ENCODE measurements at regions not wholly inside any gene's neighbourhood (a gene's known extent, or its start where the extent isn't known, plus 50 kb on each side); places are given as distances from the start of the nearest gene placed in this dataset.
"Not testable (repeated sequence)": the region's sequence is repeated elsewhere in the genome, so short reads cannot be mapped to it uniquely, and the experiment has no call there.

DNA sequence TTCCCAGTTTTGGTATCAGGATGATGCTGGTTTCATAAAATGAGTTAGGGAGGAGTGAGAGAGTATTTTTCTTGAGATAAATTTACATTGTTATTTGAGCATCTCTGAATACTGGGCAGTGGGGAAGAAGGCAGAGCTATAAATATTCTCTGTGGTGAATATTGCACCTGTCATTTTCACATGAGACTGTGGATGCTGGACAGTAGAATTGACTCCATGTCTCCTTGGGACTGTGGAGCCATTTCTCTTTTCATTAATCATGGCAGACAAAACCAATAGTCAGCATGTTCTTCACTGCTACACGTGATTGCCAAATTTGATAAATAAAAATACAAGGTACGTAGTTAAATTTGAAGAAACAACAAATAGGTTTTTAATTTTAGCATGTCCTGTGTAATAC, 81.2 kb upstream of the PHACTR1 start:
- Mint-ChIP-seq H3K4me1 (no peaks in the 10 kb centered on the region), H3K4me3 (no peak overlapping the region), H3K27ac (no peak overlapping the region), H3K9me3 (peaks cover 13% of the 10 kb centered on the region), H3K27me3 (ENCODE audit: low read depth, poor library complexity) (peaks cover 10% of the 10 kb centered on the region), H3K36me3 (ENCODE audit: low read depth) (no peaks in the 10 kb centered on the region)
- DNase-seq: no peak
- TF ChIP-seq, protein P1, sequence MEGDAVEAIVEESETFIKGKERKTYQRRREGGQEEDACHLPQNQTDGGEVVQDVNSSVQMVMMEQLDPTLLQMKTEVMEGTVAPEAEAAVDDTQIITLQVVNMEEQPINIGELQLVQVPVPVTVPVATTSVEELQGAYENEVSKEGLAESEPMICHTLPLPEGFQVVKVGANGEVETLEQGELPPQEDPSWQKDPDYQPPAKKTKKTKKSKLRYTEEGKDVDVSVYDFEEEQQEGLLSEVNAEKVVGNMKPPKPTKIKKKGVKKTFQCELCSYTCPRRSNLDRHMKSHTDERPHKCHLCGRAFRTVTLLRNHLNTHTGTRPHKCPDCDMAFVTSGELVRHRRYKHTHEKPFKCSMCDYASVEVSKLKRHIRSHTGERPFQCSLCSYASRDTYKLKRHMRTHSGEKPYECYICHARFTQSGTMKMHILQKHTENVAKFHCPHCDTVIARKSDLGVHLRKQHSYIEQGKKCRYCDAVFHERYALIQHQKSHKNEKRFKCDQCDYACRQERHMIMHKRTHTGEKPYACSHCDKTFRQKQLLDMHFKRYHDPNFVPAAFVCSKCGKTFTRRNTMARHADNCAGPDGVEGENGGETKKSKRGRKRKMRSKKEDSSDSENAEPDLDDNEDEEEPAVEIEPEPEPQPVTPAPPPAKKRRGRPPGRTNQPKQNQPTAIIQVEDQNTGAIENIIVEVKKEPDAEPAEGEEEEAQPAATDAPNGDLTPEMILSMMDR (IDR thresholded peaks at IDR 0.05): no peak

DNA sequence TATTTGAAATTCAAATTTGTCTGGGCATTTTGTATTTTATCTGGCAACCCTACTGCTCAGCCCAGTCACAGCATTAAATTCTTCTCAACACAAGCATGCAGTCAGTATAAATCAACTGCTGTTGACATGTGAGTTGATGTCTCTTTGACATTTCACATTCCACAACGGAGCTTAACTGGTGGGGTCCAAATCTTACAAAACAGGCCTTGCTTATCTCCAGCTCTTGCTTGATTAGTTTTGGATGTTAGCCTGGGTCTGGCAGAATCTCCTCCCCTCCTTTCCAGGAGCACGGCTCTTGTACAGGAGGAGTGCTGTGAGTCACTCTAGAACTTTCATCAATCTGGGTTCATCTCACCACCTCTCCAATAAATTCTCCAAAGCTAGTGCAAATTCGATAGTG, 80.8 kb upstream of the PHACTR1 start:
- TF ChIP-seq, protein P1 (IDR thresholded peaks at IDR 0.05): no peak
- Mint-ChIP-seq H3K27ac (no peak overlapping the region), H3K27me3 (ENCODE audit: low read depth, poor library complexity) (peaks cover 10% of the 10 kb centered on the region), H3K4me3 (no peak overlapping the region), H3K4me1 (no peaks in the 10 kb centered on the region), H3K36me3 (ENCODE audit: low read depth) (no peaks in the 10 kb centered on the region), H3K9me3 (peaks cover 17% of the 10 kb centered on the region)
- DNase-seq: no peak

DNA sequence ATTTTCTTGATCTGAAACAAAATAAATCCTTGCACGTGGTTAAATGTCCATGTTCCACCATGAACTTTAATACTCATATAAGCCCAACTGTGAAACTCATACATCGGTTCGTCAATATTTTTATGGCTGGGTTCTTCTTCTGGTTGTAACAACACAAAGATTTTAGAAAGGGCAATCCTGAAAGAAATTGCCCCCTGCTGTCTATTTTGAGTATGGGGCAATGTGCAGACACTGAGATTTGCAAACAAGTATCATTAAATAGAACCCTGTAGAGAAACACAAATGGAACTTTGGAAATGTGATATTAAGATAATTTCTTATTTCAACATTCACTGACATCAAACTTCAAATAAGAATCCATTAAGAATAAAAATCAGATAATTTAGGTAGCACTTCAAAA, 80.2 kb upstream of the PHACTR1 start:
- Mint-ChIP-seq H3K4me3 (no peak overlapping the region), H3K4me1 (no peaks in the 10 kb centered on the region), H3K9me3 (peaks cover 21% of the 10 kb centered on the region), H3K27me3 (ENCODE audit: low read depth, poor library complexity) (peaks cover 7% of the 10 kb centered on the region), H3K27ac (no peak overlapping the region), H3K36me3 (ENCODE audit: low read depth) (no peaks in the 10 kb centered on the region)
- no peak for DNase-seq
- TF ChIP-seq, protein P1 (IDR thresholded peaks at IDR 0.05): peak; percentile 27

DNA sequence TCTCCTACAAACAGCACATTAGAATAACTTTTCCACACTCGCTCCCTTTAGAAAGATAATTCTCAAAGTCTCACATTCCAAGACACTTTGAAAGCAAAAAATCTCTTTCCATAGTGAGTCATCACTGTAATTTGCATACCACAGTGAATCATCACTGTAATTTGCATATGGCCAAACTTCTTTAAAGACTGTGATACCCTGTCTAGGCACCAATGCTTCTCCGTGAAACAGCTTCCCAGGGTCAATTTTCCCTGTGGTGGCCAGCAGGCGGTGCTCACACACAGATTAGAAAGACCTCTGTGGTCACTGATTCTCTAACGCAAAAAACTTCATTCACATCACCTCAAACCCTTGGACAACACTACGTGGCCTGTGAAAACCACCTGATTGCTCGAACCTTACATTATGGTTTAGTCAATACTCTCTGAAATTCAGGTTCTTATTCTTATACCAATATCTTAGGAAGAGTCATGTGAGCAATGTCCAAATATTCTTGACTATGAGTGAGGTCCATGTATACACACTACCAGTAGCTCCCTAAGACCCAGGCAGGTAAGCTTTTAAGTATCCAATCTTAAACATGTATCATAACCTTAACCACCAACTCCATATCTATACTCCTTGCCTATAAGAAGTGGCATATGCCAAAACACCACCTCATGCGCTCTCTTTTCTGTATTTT, 78.5 kb upstream of the PHACTR1 start:
- Mint-ChIP-seq H3K27ac (no peak overlapping the region), H3K27me3 (ENCODE audit: low read depth, poor library complexity) (peaks cover 7% of the 10 kb centered on the region), H3K9me3 (peaks cover 37% of the 10 kb centered on the region), H3K4me1 (no peaks in the 10 kb centered on the region), H3K4me3 (no peak overlapping the region), H3K36me3 (ENCODE audit: low read depth) (no peaks in the 10 kb centered on the region)
- DNase-seq: peak; percentile 65
- TF ChIP-seq, protein P1 (IDR thresholded peaks at IDR 0.05): peak; percentile 86

DNA sequence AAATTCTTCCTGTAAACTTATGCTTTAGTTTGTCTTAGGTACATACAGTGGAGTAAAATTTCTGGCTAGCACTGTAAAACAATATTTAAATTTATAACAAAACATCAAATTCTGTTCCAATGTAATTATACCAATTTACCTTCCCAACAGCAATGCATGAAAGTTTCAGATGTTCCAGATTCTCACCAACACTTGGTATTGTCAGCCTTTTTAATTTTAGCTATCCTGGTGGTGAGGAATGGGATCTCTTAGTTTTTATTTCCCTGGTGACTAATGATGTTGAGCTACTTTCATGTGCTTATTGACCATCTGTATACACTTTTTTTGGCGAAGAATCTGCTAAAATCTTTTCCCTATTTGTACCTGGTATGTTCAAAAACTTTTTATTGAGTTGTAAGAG, 76.1 kb upstream of the PHACTR1 start:
- Mint-ChIP-seq H3K4me1 (no peaks in the 10 kb centered on the region), H3K27ac (no peak overlapping the region), H3K4me3 (no peak overlapping the region), H3K36me3 (ENCODE audit: low read depth) (no peaks in the 10 kb centered on the region), H3K9me3 (peaks cover 32% of the 10 kb centered on the region), H3K27me3 (ENCODE audit: low read depth, poor library complexity) (peaks cover 9% of the 10 kb centered on the region)
- no peak for DNase-seq
- TF ChIP-seq, protein P1 (IDR thresholded peaks at IDR 0.05): no peak

DNA sequence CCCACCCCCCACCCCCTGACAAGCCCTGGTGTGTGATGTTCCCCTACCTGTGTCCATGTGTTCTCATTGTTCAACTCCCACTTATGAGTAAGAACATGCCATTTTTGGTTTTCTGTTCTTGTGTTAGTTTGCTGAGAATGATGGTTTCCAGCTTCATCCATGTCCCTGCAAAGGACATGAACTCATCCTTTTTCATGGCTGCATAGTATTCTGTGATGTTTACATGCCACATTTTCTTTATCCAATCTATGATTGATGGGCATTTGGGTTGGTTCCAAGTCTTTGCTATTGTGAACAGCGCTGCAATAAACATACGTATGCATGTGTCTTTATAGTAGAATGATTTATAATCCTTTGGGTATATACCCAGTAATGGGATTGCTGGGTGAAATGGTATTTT, 74.8 kb upstream of the PHACTR1 start:
- not testable (repeated sequence) for H3K4me3 Mint-ChIP-seq; H3K27ac Mint-ChIP-seq; H3K27me3 Mint-ChIP-seq (ENCODE audit: low read depth, poor library complexity); DNase-seq; H3K36me3 Mint-ChIP-seq (ENCODE audit: low read depth); H3K4me1 Mint-ChIP-seq
- peaks cover 32% of the 10 kb centered on the region for H3K9me3 Mint-ChIP-seq

All from nephron progenitor cell (in vitro differentiated cells).